Naive thymus-derived CD4-positive, alpha-beta T cell (primary cell): ENCODE measurements at regions not wholly inside any gene's neighbourhood (a gene's known extent, or its start where the extent isn't known, plus 50 kb on each side); places are given as distances from the start of the nearest gene placed in this dataset.

Experiments
- ATAC-seq: fragments of 150-1000 bp; cut with Tn5 transposase; 2 replicates; pipeline ENCODE4 v1.10.0; 2021; ENCODE audit warnings: mild to moderate bottlenecking, moderate library complexity
- CTCF ChIA-PET: fragments of 350-600 bp; sonication (Branson Sonifier 250); formaldehyde crosslinking; loops from one replicate; lab custom pipeline; 2021; ENCODE audit warnings: antibody characterized with exemption; lab: Charles Lee
- POLR2A ChIA-PET: fragments of 350-600 bp; sonication (Branson Sonifier 250); formaldehyde crosslinking; loops from one replicate; lab custom pipeline; 2021; ENCODE audit warnings: antibody characterized with exemption, inconsistent platforms; lab: Charles Lee
- DNase-seq, 9 donors: peaks; one replicate each; pipeline versions ENCODE4 v3.0.0 to v3.0.0-alpha.2; 2020 to 2022; ENCODE audit warnings: mixed read lengths in 1 of 9
- H3K27ac ChIP-seq: one replicate; pipeline ENCODE4 v1.7.0; 2013; ENCODE audit warnings: mild to moderate bottlenecking, low read depth, low read length, moderate library complexity
- H3K27me3 ChIP-seq, 2 donors: one replicate each; pipeline ENCODE4 v1.7.0; 2013; ENCODE audit warnings: low read length in 2 of 2, mild to moderate bottlenecking in 2 of 2, moderate library complexity in 2 of 2; ENCODE audit not compliant: control insufficient read depth in 2 of 2, insufficient read depth in 2 of 2
- H3K36me3 ChIP-seq, 3 experiments: 1 replicate in 2 of 3; 2 replicates in 1 of 3; pipeline ENCODE4 v1.7.0; 2013; ENCODE audit warnings: low read length in 3 of 3, mild to moderate bottlenecking in 3 of 3, moderate library complexity in 1 of 3; ENCODE audit not compliant: insufficient read depth in 3 of 3, control insufficient read depth in 2 of 3
- H3K4me1 ChIP-seq, 2 donors: one replicate each; pipeline ENCODE4 v1.7.0; 2013; ENCODE audit warnings: low read length in 2 of 2, mild to moderate bottlenecking in 2 of 2, moderate library complexity in 1 of 2; ENCODE audit not compliant: control insufficient read depth in 2 of 2, insufficient read depth in 2 of 2
- H3K4me3 ChIP-seq: 2 replicates; pipeline ENCODE4 v1.7.0; 2013; ENCODE audit warnings: mild to moderate bottlenecking, low read length
- H3K9me3 ChIP-seq, 3 experiments: 1 replicate in 2 of 3; 2 replicates in 1 of 3; pipeline ENCODE4 v1.7.0; 2013; ENCODE audit warnings: low read length in 3 of 3; ENCODE audit not compliant: control insufficient read depth in 2 of 3
- H3K27ac Mint-ChIP-seq, 9 donors: one replicate each; pipeline ENCODE4 v1.8.0; 2020 to 2022; ENCODE audit warnings: mixed read lengths in 9 of 9, mild to moderate bottlenecking in 8 of 9, moderate library complexity in 5 of 9, inconsistent platforms in 2 of 9
- H3K27me3 Mint-ChIP-seq, 5 donors: one replicate each; pipeline ENCODE4 v1.8.0; 2021 to 2022; ENCODE audit warnings: mixed read lengths in 5 of 5, mild to moderate bottlenecking in 1 of 5
- H3K36me3 Mint-ChIP-seq, 5 donors: one replicate each; pipeline ENCODE4 v1.8.0; 2020 to 2022; ENCODE audit warnings: mixed read lengths in 5 of 5, mild to moderate bottlenecking in 3 of 5, inconsistent platforms in 1 of 5
- H3K4me1 Mint-ChIP-seq, 7 donors: one replicate each; pipeline ENCODE4 v1.8.0; 2020 to 2022; ENCODE audit warnings: mixed read lengths in 7 of 7, mild to moderate bottlenecking in 3 of 7, inconsistent platforms in 1 of 7
- H3K4me3 Mint-ChIP-seq, 10 donors: one replicate each; pipeline ENCODE4 v1.8.0; 2020 to 2022; ENCODE audit warnings: mild to moderate bottlenecking in 10 of 10, mixed read lengths in 10 of 10, moderate library complexity in 6 of 10, inconsistent platforms in 2 of 10
- H3K9me3 Mint-ChIP-seq, 11 donors: one replicate each; pipeline ENCODE4 v1.8.0; 2020 to 2022; ENCODE audit warnings: mixed read lengths in 11 of 11, mild to moderate bottlenecking in 4 of 11, inconsistent platforms in 1 of 11, moderate library complexity in 1 of 11
- intact Hi-C, 2 donors: fragments of 100-400 bp; cut with micrococcal nuclease; formaldehyde crosslinking; loops; one replicate each; pipeline ENCODE4 v1.15.1; 2023

- Histone ChIP-seq H3K36me3 (no peaks in the 10 kb centered on the region), H3K9me3 (no peaks in the 10 kb centered on the region), H3K4me3 (no peak overlapping the region), H3K4me1 (no peaks in the 10 kb centered on the region), H3K27me3 (no peaks in the 10 kb centered on the region), H3K27ac (no peak overlapping the region)
- Mint-ChIP-seq H3K4me3 (no peak overlapping the region), H3K27me3 (no peaks in the 10 kb centered on the region), H3K27ac (no peak overlapping the region), H3K9me3 (peaks cover 0 to 12% (median 2%) of the 10 kb centered on the region in 11 donors), H3K36me3 (no peaks in the 10 kb centered on the region), H3K4me1 (no peaks in the 10 kb centered on the region)
- intact Hi-C loops = no loop called here
- ChIA-PET CTCF (no interaction called here), POLR2A (no interaction called here)
- ATAC-seq (no peak), DNase-seq (no peak)
Measured at GRCh38 chr4:125498981-125499380, 184.2 kb downstream of the FAT4 start.

GRCh38 chr4:125501090-125501489, 186.3 kb downstream of the FAT4 start:
- Histone ChIP-seq H3K27me3 (no peaks in the 10 kb centered on the region), H3K4me1 (no peaks in the 10 kb centered on the region), H3K36me3 (no peaks in the 10 kb centered on the region), H3K27ac (no peak overlapping the region), H3K9me3 (no peaks in the 10 kb centered on the region), H3K4me3 (no peak overlapping the region)
- DNase-seq (no peak), ATAC-seq (no peak)
- Mint-ChIP-seq H3K4me3 (no peak overlapping the region), H3K36me3 (no peaks in the 10 kb centered on the region), H3K27me3 (no peaks in the 10 kb centered on the region), H3K9me3 (peaks cover 0 to 12% (median 2%) of the 10 kb centered on the region in 11 donors), H3K27ac (no peak overlapping the region), H3K4me1 (no peaks in the 10 kb centered on the region)
- ChIA-PET POLR2A (no interaction called here), CTCF (interaction anchor here (0.8 kb wide), 1 partner anchor 910 kb away, joined by 3 read pairs; no protein-coding TSS in a partner anchor)
- intact Hi-C loops = no loop called here

GRCh38 chr4:125501568-125501967, 186.8 kb downstream of the FAT4 start:
- peaks cover 0 to 12% (median 2%) of the 10 kb centered on the region in 11 donors for H3K9me3 Mint-ChIP-seq
- Histone ChIP-seq H3K4me1 (no peaks in the 10 kb centered on the region), H3K27me3 (no peaks in the 10 kb centered on the region), H3K9me3 (no peaks in the 10 kb centered on the region), H3K4me3 (no peak overlapping the region), H3K36me3 (no peaks in the 10 kb centered on the region), H3K27ac (no peak overlapping the region)
- DNase-seq (no peak), ATAC-seq (no peak)
- H3K4me3 Mint-ChIP-seq = no peak overlapping the region
- no peaks in the 10 kb centered on the region for H3K27me3 Mint-ChIP-seq
- no peak overlapping the region for H3K27ac Mint-ChIP-seq
- ChIA-PET CTCF (interaction anchor here (0.8 kb wide), 1 partner anchor 909 kb away, joined by 3 read pairs; no protein-coding TSS in a partner anchor), POLR2A (no interaction called here)
- intact Hi-C loops = no loop called here
- H3K36me3 Mint-ChIP-seq = no peaks in the 10 kb centered on the region
- H3K4me1 Mint-ChIP-seq = no peaks in the 10 kb centered on the region

GRCh38 chr4:125505621-125506020, 190.9 kb downstream of the FAT4 start:
- POLR2A ChIA-PET = no interaction called here
- H3K9me3 ChIP-seq = no peaks in the 10 kb centered on the region
- no peaks in the 10 kb centered on the region for H3K27me3 ChIP-seq
- H3K27ac Mint-ChIP-seq = no peak overlapping the region
- H3K4me1 Mint-ChIP-seq = no peaks in the 10 kb centered on the region
- no peak overlapping the region for H3K4me3 ChIP-seq
- H3K27ac ChIP-seq = no peak overlapping the region
- H3K27me3 Mint-ChIP-seq = no peaks in the 10 kb centered on the region
- H3K36me3 Mint-ChIP-seq = no peaks in the 10 kb centered on the region
- intact Hi-C loops = no loop called here
- peaks cover 0 to 12% (median 0%) of the 10 kb centered on the region in 11 donors for H3K9me3 Mint-ChIP-seq
- no peaks in the 10 kb centered on the region for H3K4me1 ChIP-seq
- CTCF ChIA-PET = no interaction called here
- no peak overlapping the region for H3K4me3 Mint-ChIP-seq
- ATAC-seq (no peak), DNase-seq (no peak)
- H3K36me3 ChIP-seq = no peaks in the 10 kb centered on the region

- H3K4me1 ChIP-seq = no peaks in the 10 kb centered on the region
- H3K27ac ChIP-seq = no peak overlapping the region
- H3K27me3 ChIP-seq = no peaks in the 10 kb centered on the region
- no peak overlapping the region for H3K4me3 ChIP-seq
- H3K9me3 Mint-ChIP-seq = peaks cover 0 to 6% (median 0%) of the 10 kb centered on the region in 11 donors
- H3K27ac Mint-ChIP-seq = no peak overlapping the region
- POLR2A ChIA-PET = no interaction called here
- ATAC-seq (no peak), DNase-seq (no peak)
- no peaks in the 10 kb centered on the region for H3K36me3 ChIP-seq
- no peaks in the 10 kb centered on the region for H3K9me3 ChIP-seq
- H3K4me1 Mint-ChIP-seq = no peaks in the 10 kb centered on the region
- no peak overlapping the region for H3K4me3 Mint-ChIP-seq
- no peaks in the 10 kb centered on the region for H3K36me3 Mint-ChIP-seq
- CTCF ChIA-PET = no interaction called here
- intact Hi-C loops = no loop called here
- H3K27me3 Mint-ChIP-seq = no peaks in the 10 kb centered on the region
Measured at GRCh38 chr4:125507141-125507540, 192.4 kb downstream of the FAT4 start.

GRCh38 chr4:125511715-125512114, 197.0 kb downstream of the FAT4 start:
- Histone ChIP-seq H3K4me3 (no peak overlapping the region), H3K36me3 (no peaks in the 10 kb centered on the region), H3K27ac (no peak overlapping the region), H3K4me1 (no peaks in the 10 kb centered on the region), H3K27me3 (no peaks in the 10 kb centered on the region), H3K9me3 (no peaks in the 10 kb centered on the region)
- Mint-ChIP-seq H3K4me3 (no peak overlapping the region), H3K4me1 (no peaks in the 10 kb centered on the region), H3K9me3 (peaks cover 0 to 24% (median 0%) of the 10 kb centered on the region in 11 donors), H3K27ac (no peak overlapping the region), H3K27me3 (no peaks in the 10 kb centered on the region), H3K36me3 (no peaks in the 10 kb centered on the region)
- POLR2A ChIA-PET = no interaction called here
- intact Hi-C loops = no loop called here
- CTCF ChIA-PET = no interaction called here
- DNase-seq (no peak), ATAC-seq (no peak)

GRCh38 chr4:125515016-125515415, 200.3 kb downstream of the FAT4 start:
- ATAC-seq = no peak
- no peak overlapping the region for H3K27ac ChIP-seq
- no peaks in the 10 kb centered on the region for H3K27me3 Mint-ChIP-seq
- H3K36me3 ChIP-seq = no peaks in the 10 kb centered on the region
- H3K9me3 Mint-ChIP-seq = peaks cover 0 to 32% (median 0%) of the 10 kb centered on the region in 11 donors
- no peaks in the 10 kb centered on the region for H3K36me3 Mint-ChIP-seq
- no peaks in the 10 kb centered on the region for H3K9me3 ChIP-seq
- H3K4me3 ChIP-seq = no peak overlapping the region
- H3K27me3 ChIP-seq = no peaks in the 10 kb centered on the region
- H3K4me1 ChIP-seq = no peaks in the 10 kb centered on the region
- ChIA-PET POLR2A (no interaction called here), CTCF (no interaction called here)
- DNase-seq = no peak
- intact Hi-C loops = no loop called here
- no peak overlapping the region for H3K4me3 Mint-ChIP-seq
- H3K4me1 Mint-ChIP-seq = no peaks in the 10 kb centered on the region
- H3K27ac Mint-ChIP-seq = no peak overlapping the region
